ENCODE measurements at regions not wholly inside any gene's neighbourhood (a gene's known extent, or its start where the extent isn't known, plus 50 kb on each side); places are given as distances from the start of the nearest gene placed in this dataset.

- TF ChIP-seq CTCF (conservative IDR thresholded peaks at IDR 0.05) (no peak), ZFX (IDR thresholded peaks at IDR 0.05) (no peak)
Observed at GRCh38 chr4:182093935-182094334, 149.3 kb upstream of the TENM3 start.

Data from C4-2B (cell line).